ENCODE measurements at regions not wholly inside any gene's neighbourhood (a gene's known extent, or its start where the extent isn't known, plus 50 kb on each side); places are given as distances from the start of the nearest gene placed in this dataset.

GRCh38 chr1:55821234-55821633 is 606.1 kb upstream of the USP24 start:
- ATAC-seq (ENCODE audit: insufficient read depth, low FRiP score) (no peak), DNase-seq (no peak)
- TF ChIP-seq CTCF (IDR thresholded peaks at IDR 0.05; ENCODE audit: control extremely low read depth, extremely low read depth), result no peak
- Histone ChIP-seq H3K27ac (ENCODE audit: low read depth in 1 of 2, low read length in 1 of 2) (no peak overlapping the region), H3K4me1 (ENCODE audit: control insufficient read depth in 5 of 5, insufficient read depth in 5 of 5, low read length in 5 of 5) (peaks cover 0 to 57% (median 14%) of the 10 kb centered on the region in 5 donors), H3K4me3 (no peak overlapping the region), H3K9me3 (ENCODE audit: control insufficient read depth in 4 of 4, insufficient read depth in 3 of 4, low read length in 3 of 4) (no peaks in the 10 kb centered on the region), H3K9ac (ENCODE audit: insufficient read depth in 1 of 2, low read length in 2 of 2) (no peak overlapping the region), H3K36me3 (ENCODE audit: control insufficient read depth in 4 of 4, insufficient read depth in 4 of 4, low read length in 4 of 4) (no peaks in the 10 kb centered on the region), H3K27me3 (ENCODE audit: control insufficient read depth in 3 of 3, insufficient read depth in 3 of 3, low read length in 2 of 3) (no peaks in the 10 kb centered on the region)
- WGBS, 2 donors, result 80 to 85% methylated on average over 2 of the region's 2 CpGs

GRCh38 chr1:55820501-55820900 is 605.3 kb upstream of the USP24 start:
- no peaks in the 10 kb centered on the region for H3K36me3 ChIP-seq (ENCODE audit: control insufficient read depth in 4 of 4, insufficient read depth in 4 of 4, low read length in 4 of 4)
- H3K4me3 ChIP-seq, result no peak overlapping the region
- 82 to 87% methylated on average over 3 of the region's 3 CpGs for WGBS, 2 donors
- peaks cover 0 to 60% (median 16%) of the 10 kb centered on the region in 5 donors for H3K4me1 ChIP-seq (ENCODE audit: control insufficient read depth in 5 of 5, insufficient read depth in 5 of 5, low read length in 5 of 5)
- H3K27ac ChIP-seq (ENCODE audit: low read depth in 1 of 2, low read length in 1 of 2), result no peak overlapping the region
- DNase-seq (no peak), ATAC-seq (ENCODE audit: insufficient read depth, low FRiP score) (no peak)
- no peaks in the 10 kb centered on the region for H3K9me3 ChIP-seq (ENCODE audit: control insufficient read depth in 4 of 4, insufficient read depth in 3 of 4, low read length in 3 of 4)
- no peak overlapping the region for H3K9ac ChIP-seq (ENCODE audit: insufficient read depth in 1 of 2, low read length in 2 of 2)
- TF ChIP-seq CTCF (IDR thresholded peaks at IDR 0.05; ENCODE audit: control extremely low read depth, extremely low read depth), result no peak
- no peaks in the 10 kb centered on the region for H3K27me3 ChIP-seq (ENCODE audit: control insufficient read depth in 3 of 3, insufficient read depth in 3 of 3, low read length in 2 of 3)

DNA sequence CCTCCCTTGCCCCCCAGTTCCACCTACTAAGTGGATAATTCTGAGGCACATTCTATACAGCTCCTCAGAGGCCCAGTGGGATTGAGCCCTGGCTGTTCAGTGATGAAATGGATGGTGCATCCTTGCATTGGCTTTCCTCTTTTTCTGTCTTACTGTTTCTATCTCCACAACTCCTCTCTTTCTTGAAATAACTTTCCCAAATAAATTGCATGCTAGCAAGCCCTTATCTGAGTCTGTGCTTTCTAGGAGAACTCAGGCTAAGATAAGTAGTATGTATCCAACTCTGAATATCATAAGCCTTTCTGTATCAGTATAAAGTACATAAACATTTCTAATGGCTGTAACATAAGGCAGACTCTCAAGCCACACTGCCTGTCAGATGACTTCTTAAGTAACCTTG is 603.8 kb upstream of the USP24 start:
- no peaks in the 10 kb centered on the region for H3K9me3 ChIP-seq (ENCODE audit: control insufficient read depth in 4 of 4, insufficient read depth in 3 of 4, low read length in 3 of 4)
- H3K27ac ChIP-seq (ENCODE audit: low read depth in 1 of 2, low read length in 1 of 2), result no peak overlapping the region
- TF ChIP-seq CTCF (IDR thresholded peaks at IDR 0.05; ENCODE audit: control extremely low read depth, extremely low read depth), result no peak
- ATAC-seq (ENCODE audit: insufficient read depth, low FRiP score) (no peak), DNase-seq (peak in 2 of 3 donors; percentile 38 to 49)
- peaks cover 0 to 45% (median 16%) of the 10 kb centered on the region in 5 donors for H3K4me1 ChIP-seq (ENCODE audit: control insufficient read depth in 5 of 5, insufficient read depth in 5 of 5, low read length in 5 of 5)
- no peak overlapping the region for H3K4me3 ChIP-seq
- H3K36me3 ChIP-seq (ENCODE audit: control insufficient read depth in 4 of 4, insufficient read depth in 4 of 4, low read length in 4 of 4), result no peaks in the 10 kb centered on the region
- H3K9ac ChIP-seq (ENCODE audit: insufficient read depth in 1 of 2, low read length in 2 of 2), result no peak overlapping the region
- H3K27me3 ChIP-seq (ENCODE audit: control insufficient read depth in 3 of 3, insufficient read depth in 3 of 3, low read length in 2 of 3), result no peaks in the 10 kb centered on the region
